Adrenal gland (tissue), 5 donors: ENCODE measurements at regions not wholly inside any gene's neighbourhood (a gene's known extent, or its start where the extent isn't known, plus 50 kb on each side); places are given as distances from the start of the nearest gene placed in this dataset.
"Not testable (repeated sequence)": the region's sequence is repeated elsewhere in the genome, so short reads cannot be mapped to it uniquely, and the experiment has no call there.

Source experiments
- CTCF ChIP-seq, 6 experiments: fragments of 450-650 bp in 4 of 6; fragments of 200-600 bp in 2 of 6; sonication (generic) in 1 of 6; IDR thresholded peaks; 1 replicate in 5 of 6; 2 replicates in 1 of 6; pipeline versions ENCODE4 v1.5.1 to v1.8.0; 2016 to 2021; ENCODE audit warnings: antibody characterized with exemption in 6 of 6, mild to moderate bottlenecking in 2 of 6, moderate library complexity in 1 of 6
- POLR2A ChIP-seq, 2 donors: fragments of 450-650 bp; IDR thresholded peaks; one replicate each; pipeline ENCODE4 v1.6.1; 2017; ENCODE audit warnings: antibody characterized with exemption in 2 of 2, mild to moderate bottlenecking in 2 of 2, moderate library complexity in 1 of 2
- donor health status: DM: no; HTN: no; CAD: no.

DNA sequence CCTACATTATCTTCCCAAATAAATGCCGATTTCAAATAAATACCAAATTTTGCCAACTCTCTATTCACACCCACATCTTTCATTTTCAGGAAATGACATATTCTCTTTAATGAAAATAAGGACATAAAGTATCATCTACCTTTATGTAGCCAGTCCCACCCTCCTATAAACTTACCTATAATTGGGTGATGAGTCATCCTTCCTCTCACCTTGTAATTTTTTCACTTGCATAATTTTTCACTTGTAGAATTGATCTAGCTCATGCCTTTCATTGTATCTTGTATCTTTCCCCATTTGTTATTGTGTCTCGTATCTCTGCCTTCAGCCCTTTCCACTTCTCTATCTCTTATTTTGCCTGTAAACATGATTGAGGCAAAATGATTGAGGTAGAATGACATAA is 135.3 kb upstream of the NIPA1 start:
- not testable (repeated sequence) for TF ChIP-seq POLR2A, CTCF (IDR thresholded peaks at IDR 0.05)
